GM10248 (cell line): ENCODE measurements at regions not wholly inside any gene's neighbourhood (a gene's known extent, or its start where the extent isn't known, plus 50 kb on each side); places are given as distances from the start of the nearest gene placed in this dataset.

Source experiments
- CTCF ChIA-PET: fragments of 300-600 bp; sonication (Branson Sonifier 250); formaldehyde crosslinking; extraction: SDS; loops from one replicate; lab custom pipeline; 2021; ENCODE audit warnings: antibody characterized with exemption; lab: Yijun Ruan, JAX
- POLR2A ChIA-PET: fragments of 350-650 bp; sonication (Branson Sonifier 250); formaldehyde crosslinking; extraction: SDS; loops from one replicate; lab custom pipeline; 2020; ENCODE audit warnings: antibody characterized with exemption; lab: Yijun Ruan, JAX
- DNase-seq: peaks from one replicate; pipeline ENCODE4 v3.0.0; 2012; ENCODE audit errors: extremely low spot score
- CTCF ChIP-seq: IDR thresholded peaks from 2 replicates; pipeline ENCODE4 v1.5.1; 2012; ENCODE audit warnings: mild to moderate bottlenecking, low read depth; ENCODE audit errors: extremely low read depth, missing control alignments, control extremely low read depth

- no peak for DNase-seq
- CTCF ChIA-PET: no interaction called here
- no peak for TF ChIP-seq CTCF
- POLR2A ChIA-PET: no interaction called here
Measured at GRCh38 chr9:13535141-13535540, 255.6 kb upstream of the MPDZ start.

- CTCF ChIA-PET: no interaction called here
- no peak for TF ChIP-seq CTCF
- DNase-seq: no peak
- POLR2A ChIA-PET: no interaction called here
Measured at GRCh38 chr9:13534006-13534405, 254.5 kb upstream of the MPDZ start.

- CTCF ChIA-PET: no interaction called here
- no peak for TF ChIP-seq CTCF
- no peak for DNase-seq
- POLR2A ChIA-PET: no interaction called here
Measured at GRCh38 chr9:13532407-13532806, 252.9 kb upstream of the MPDZ start.

- no peak for DNase-seq
- TF ChIP-seq CTCF: no peak
- CTCF ChIA-PET: interaction anchor here (0.6 kb wide), 1 partner anchor 62 kb away, joined by 3 read pairs; no protein-coding TSS in a partner anchor
- POLR2A ChIA-PET: no interaction called here
Measured at GRCh38 chr9:13529321-13530104, 250.0 kb upstream of the MPDZ start.

GRCh38 chr9:13524245-13524644 is 244.8 kb upstream of the MPDZ start:
- CTCF ChIA-PET: no interaction called here
- POLR2A ChIA-PET: no interaction called here
- no peak for DNase-seq
- no peak for TF ChIP-seq CTCF

- POLR2A ChIA-PET: no interaction called here
- no peak for DNase-seq
- TF ChIP-seq CTCF: no peak
- CTCF ChIA-PET: no interaction called here
Measured at GRCh38 chr9:13520069-13520468, 240.6 kb upstream of the MPDZ start.
